Uterus (tissue), 2 donors: ENCODE measurements at regions not wholly inside any gene's neighbourhood (a gene's known extent, or its start where the extent isn't known, plus 50 kb on each side); places are given as distances from the start of the nearest gene placed in this dataset.

ENCODE experiments used
- CTCF ChIP-seq, 4 experiments: fragments of 200-600 bp in 2 of 4; fragments of 450-650 bp in 2 of 4; sonication (generic) in 2 of 4; IDR thresholded peaks; one replicate each; pipeline ENCODE4 v1.5.1; 2016 to 2019; ENCODE audit warnings: antibody characterized with exemption in 4 of 4, mild to moderate bottlenecking in 2 of 4, moderate library complexity in 1 of 4
- POLR2A ChIP-seq, 2 donors: fragments of 450-650 bp; IDR thresholded peaks; one replicate each; pipeline ENCODE4 v1.6.1; 2016; ENCODE audit warnings: antibody characterized with exemption in 2 of 2, mild to moderate bottlenecking in 1 of 2, moderate library complexity in 1 of 2

GRCh38 chr2:226398580-226398979 lies 401.0 kb downstream of the IRS1 start:
- TF ChIP-seq POLR2A (IDR thresholded peaks at IDR 0.05) (no peak), CTCF (IDR thresholded peaks at IDR 0.05) (no peak)
